DMS153 (cell line): ENCODE measurements at regions not wholly inside any gene's neighbourhood (a gene's known extent, or its start where the extent isn't known, plus 50 kb on each side); places are given as distances from the start of the nearest gene placed in this dataset.

Experiments used
- DNase-seq: peaks from one replicate; lab custom pipeline; 2025; lab: John Stamatoyannopoulos, UW

- DNase-seq: no peak
These were observed 135.1 kb downstream of the MN1 start for GRCh38 chr22:27666272-27666997.

- DNase-seq: no peak
These were observed 134.3 kb downstream of the MN1 start for GRCh38 chr22:27667121-27667843.

- no peak for DNase-seq
These were observed 132.4 kb downstream of the MN1 start for GRCh38 chr22:27668828-27669797.

- no peak for DNase-seq
These were observed 131.6 kb downstream of the MN1 start for GRCh38 chr22:27669798-27670599.

- no peak for DNase-seq
These were observed 130.7 kb downstream of the MN1 start for GRCh38 chr22:27670701-27671412.

- DNase-seq: no peak
These were observed 130.1 kb downstream of the MN1 start for GRCh38 chr22:27671413-27671935.

- DNase-seq: no peak
These were observed 128.7 kb downstream of the MN1 start for GRCh38 chr22:27672721-27673418.

- DNase-seq: no peak
These were observed 127.7 kb downstream of the MN1 start for GRCh38 chr22:27673839-27674238.

GRCh38 chr22:27674261-27674923 lies 127.2 kb downstream of the MN1 start:
- no peak for DNase-seq

- DNase-seq: no peak
These were observed 124.9 kb downstream of the MN1 start for GRCh38 chr22:27676545-27677213.

- DNase-seq: no peak
These were observed 123.6 kb downstream of the MN1 start for GRCh38 chr22:27677905-27678458.

- no peak for DNase-seq
These were observed 122.4 kb downstream of the MN1 start for GRCh38 chr22:27679176-27679575.

GRCh38 chr22:27679693-27680488 lies 121.7 kb downstream of the MN1 start:
- no peak for DNase-seq

- no peak for DNase-seq
These were observed 120.9 kb downstream of the MN1 start for GRCh38 chr22:27680636-27681035.

GRCh38 chr22:27681037-27681436 lies 120.5 kb downstream of the MN1 start:
- DNase-seq: no peak

GRCh38 chr22:27682437-27682836 lies 119.1 kb downstream of the MN1 start:
- no peak for DNase-seq

GRCh38 chr22:27684901-27685300 lies 116.7 kb downstream of the MN1 start:
- no peak for DNase-seq

GRCh38 chr22:27685515-27685914 lies 116.0 kb downstream of the MN1 start:
- DNase-seq: no peak
